ENCODE measurements at regions not wholly inside any gene's neighbourhood (a gene's known extent, or its start where the extent isn't known, plus 50 kb on each side); places are given as distances from the start of the nearest gene placed in this dataset.

- no peak for ATAC-seq
- intact Hi-C loops (cut with micrococcal nuclease), result no loop called here
- peaks cover 10% of the 10 kb centered on the region for H3K27me3 Mint-ChIP-seq
- DNase-seq, result no peak
- no peaks in the 10 kb centered on the region for H3K36me3 Mint-ChIP-seq (ENCODE audit: low read depth)
- H3K4me1 Mint-ChIP-seq (ENCODE audit: low read depth), result no peaks in the 10 kb centered on the region
- ChIA-PET CTCF (no interaction called here), POLR2A (no interaction called here)
- TF ChIP-seq, protein P1, sequence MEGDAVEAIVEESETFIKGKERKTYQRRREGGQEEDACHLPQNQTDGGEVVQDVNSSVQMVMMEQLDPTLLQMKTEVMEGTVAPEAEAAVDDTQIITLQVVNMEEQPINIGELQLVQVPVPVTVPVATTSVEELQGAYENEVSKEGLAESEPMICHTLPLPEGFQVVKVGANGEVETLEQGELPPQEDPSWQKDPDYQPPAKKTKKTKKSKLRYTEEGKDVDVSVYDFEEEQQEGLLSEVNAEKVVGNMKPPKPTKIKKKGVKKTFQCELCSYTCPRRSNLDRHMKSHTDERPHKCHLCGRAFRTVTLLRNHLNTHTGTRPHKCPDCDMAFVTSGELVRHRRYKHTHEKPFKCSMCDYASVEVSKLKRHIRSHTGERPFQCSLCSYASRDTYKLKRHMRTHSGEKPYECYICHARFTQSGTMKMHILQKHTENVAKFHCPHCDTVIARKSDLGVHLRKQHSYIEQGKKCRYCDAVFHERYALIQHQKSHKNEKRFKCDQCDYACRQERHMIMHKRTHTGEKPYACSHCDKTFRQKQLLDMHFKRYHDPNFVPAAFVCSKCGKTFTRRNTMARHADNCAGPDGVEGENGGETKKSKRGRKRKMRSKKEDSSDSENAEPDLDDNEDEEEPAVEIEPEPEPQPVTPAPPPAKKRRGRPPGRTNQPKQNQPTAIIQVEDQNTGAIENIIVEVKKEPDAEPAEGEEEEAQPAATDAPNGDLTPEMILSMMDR (IDR thresholded peaks at IDR 0.05), result no peak
- no peak overlapping the region for H3K27ac Mint-ChIP-seq
- no peaks in the 10 kb centered on the region for H3K9me3 Mint-ChIP-seq
- H3K4me3 Mint-ChIP-seq, result no peak overlapping the region
Measured at GRCh38 chr9:87062746-87063145, 115.4 kb upstream of the GAS1 start.

DNA sequence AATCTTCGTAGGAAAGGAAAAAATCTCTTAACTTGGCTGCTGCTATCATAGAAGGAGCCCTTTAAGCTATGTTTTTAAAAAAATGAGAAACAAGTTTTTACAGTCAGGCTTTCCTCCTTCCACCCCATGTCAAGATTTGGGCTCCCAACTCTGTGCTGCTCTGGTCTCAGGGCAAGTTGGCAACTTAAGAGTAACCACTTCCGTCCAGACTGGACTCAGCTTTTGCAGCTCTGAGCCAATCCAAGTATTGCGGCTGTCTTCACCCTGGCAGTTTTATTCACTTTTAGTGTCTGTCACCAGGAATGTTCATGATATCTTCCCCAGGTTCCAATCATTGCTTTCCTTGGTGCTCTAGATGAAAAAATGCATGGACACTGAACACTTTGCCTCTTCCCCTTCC, 115.9 kb upstream of the GAS1 start:
- no peak for ATAC-seq
- CTCF ChIA-PET, result no interaction called here
- peaks cover 7% of the 10 kb centered on the region for H3K27me3 Mint-ChIP-seq
- no peaks in the 10 kb centered on the region for H3K4me1 Mint-ChIP-seq (ENCODE audit: low read depth)
- POLR2A ChIA-PET, result no interaction called here
- intact Hi-C loops (cut with micrococcal nuclease), result no loop called here
- H3K4me3 Mint-ChIP-seq, result no peak overlapping the region
- TF ChIP-seq, protein P1 (IDR thresholded peaks at IDR 0.05), result no peak
- H3K27ac Mint-ChIP-seq, result no peak overlapping the region
- no peak for DNase-seq
- no peaks in the 10 kb centered on the region for H3K36me3 Mint-ChIP-seq (ENCODE audit: low read depth)
- no peaks in the 10 kb centered on the region for H3K9me3 Mint-ChIP-seq

DNA sequence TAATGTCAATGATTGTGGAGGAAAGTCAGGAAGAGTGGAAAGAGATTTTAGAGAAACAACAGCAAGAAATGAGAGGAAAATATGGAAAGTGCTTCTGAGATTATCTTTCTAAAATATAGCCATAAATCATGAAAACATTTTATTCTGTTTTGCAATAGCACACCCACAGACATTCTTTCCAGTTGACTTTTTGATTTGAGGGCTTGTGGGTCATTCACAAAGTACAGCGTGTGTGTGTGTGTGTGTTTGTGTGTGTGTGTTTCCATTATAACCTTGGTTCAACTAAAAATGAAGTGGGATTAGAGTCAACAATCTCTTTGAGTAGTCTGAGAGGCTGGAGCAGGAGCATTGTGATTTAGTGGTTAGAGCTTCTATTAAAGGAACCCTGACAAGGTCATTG, 116.6 kb upstream of the GAS1 start:
- Mint-ChIP-seq H3K27ac (no peak overlapping the region), H3K4me1 (ENCODE audit: low read depth) (no peaks in the 10 kb centered on the region), H3K4me3 (no peak overlapping the region), H3K27me3 (peaks cover 4% of the 10 kb centered on the region), H3K9me3 (no peaks in the 10 kb centered on the region), H3K36me3 (ENCODE audit: low read depth) (no peaks in the 10 kb centered on the region)
- TF ChIP-seq, protein P1 (IDR thresholded peaks at IDR 0.05), result no peak
- ChIA-PET POLR2A (no interaction called here), CTCF (no interaction called here)
- DNase-seq, result no peak
- intact Hi-C loops (cut with micrococcal nuclease), result no loop called here
- ATAC-seq, result no peak

DNA sequence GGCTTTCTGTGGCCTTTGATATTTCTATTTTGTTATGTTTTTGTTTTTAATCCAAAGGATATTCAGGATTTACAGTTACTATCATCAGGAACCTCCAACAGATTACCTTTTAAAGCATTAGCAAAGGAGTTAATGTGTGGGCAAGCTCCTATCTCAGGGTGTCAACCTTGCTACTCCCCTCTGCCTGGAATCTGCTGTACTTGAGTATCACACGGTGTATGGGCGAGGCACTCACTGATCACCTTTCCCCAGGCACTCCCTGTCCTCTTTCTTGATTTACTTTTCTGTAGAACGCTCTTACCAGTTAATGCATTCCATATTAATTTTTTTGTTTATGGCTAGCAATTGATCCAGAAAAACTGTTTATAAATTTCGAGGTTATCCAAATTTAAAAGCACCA, 117.0 kb upstream of the GAS1 start:
- POLR2A ChIA-PET, result no interaction called here
- Mint-ChIP-seq H3K36me3 (ENCODE audit: low read depth) (no peaks in the 10 kb centered on the region), H3K27ac (no peak overlapping the region), H3K4me1 (ENCODE audit: low read depth) (no peaks in the 10 kb centered on the region), H3K9me3 (no peaks in the 10 kb centered on the region), H3K27me3 (peaks cover 2% of the 10 kb centered on the region), H3K4me3 (no peak overlapping the region)
- intact Hi-C loops (cut with micrococcal nuclease), result no loop called here
- ATAC-seq (no peak), DNase-seq (no peak)
- TF ChIP-seq, protein P1 (IDR thresholded peaks at IDR 0.05), result no peak
- CTCF ChIA-PET, result no interaction called here

- H3K27me3 Mint-ChIP-seq, result peaks cover 5% of the 10 kb centered on the region
- TF ChIP-seq, protein P1 (IDR thresholded peaks at IDR 0.05), result no peak
- POLR2A ChIA-PET, result no interaction called here
- DNase-seq (no peak), ATAC-seq (no peak)
- H3K36me3 Mint-ChIP-seq (ENCODE audit: low read depth), result no peaks in the 10 kb centered on the region
- no peak overlapping the region for H3K27ac Mint-ChIP-seq
- no peak overlapping the region for H3K4me3 Mint-ChIP-seq
- H3K9me3 Mint-ChIP-seq, result no peaks in the 10 kb centered on the region
- intact Hi-C loops (cut with micrococcal nuclease), result no loop called here
- CTCF ChIA-PET, result no interaction called here
- H3K4me1 Mint-ChIP-seq (ENCODE audit: low read depth), result no peaks in the 10 kb centered on the region
Measured at GRCh38 chr9:87065981-87066380, 118.7 kb upstream of the GAS1 start.

Data from activated CD8-positive, alpha-beta T cell treated with anti-CD3 and anti-CD28 coated beads for 36 hours (primary cell).